ENCODE measurements at regions not wholly inside any gene's neighbourhood (a gene's known extent, or its start where the extent isn't known, plus 50 kb on each side); places are given as distances from the start of the nearest gene placed in this dataset.
"Not testable (repeated sequence)": the region's sequence is repeated elsewhere in the genome, so short reads cannot be mapped to it uniquely, and the experiment has no call there.

DNA sequence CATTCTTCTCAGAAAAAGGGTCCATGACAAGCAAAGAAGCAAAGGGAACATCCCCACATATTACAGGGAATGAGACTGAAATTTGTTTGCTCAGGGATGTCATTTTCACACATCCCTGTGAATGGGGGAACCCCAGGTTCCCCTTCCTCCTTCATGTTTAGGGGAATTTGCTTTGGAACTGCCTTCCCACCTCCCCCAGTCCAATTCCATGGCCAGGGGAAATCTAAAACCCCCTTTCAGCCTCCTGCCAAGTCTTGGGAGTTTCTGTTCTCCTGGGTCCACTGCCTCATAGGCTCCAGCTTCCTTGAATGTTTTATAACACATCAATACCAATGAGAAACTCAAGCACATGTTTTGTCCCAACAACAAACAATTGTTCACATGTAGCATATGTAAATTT is 297.5 kb upstream of the CTNNB1 start:
- no peaks in the 10 kb centered on the region for H3K9me3 ChIP-seq (ENCODE audit: control insufficient read depth, low read length, poor library complexity, severe bottlenecking)
- ATAC-seq = no peak
- DNase-seq = no peak
- Mint-ChIP-seq H3K27ac (no peak overlapping the region), H3K36me3 (ENCODE audit: low read depth) (no peaks in the 10 kb centered on the region), H3K4me3 (no peak overlapping the region), H3K27me3 (no peaks in the 10 kb centered on the region), H3K4me1 (no peaks in the 10 kb centered on the region)

DNA sequence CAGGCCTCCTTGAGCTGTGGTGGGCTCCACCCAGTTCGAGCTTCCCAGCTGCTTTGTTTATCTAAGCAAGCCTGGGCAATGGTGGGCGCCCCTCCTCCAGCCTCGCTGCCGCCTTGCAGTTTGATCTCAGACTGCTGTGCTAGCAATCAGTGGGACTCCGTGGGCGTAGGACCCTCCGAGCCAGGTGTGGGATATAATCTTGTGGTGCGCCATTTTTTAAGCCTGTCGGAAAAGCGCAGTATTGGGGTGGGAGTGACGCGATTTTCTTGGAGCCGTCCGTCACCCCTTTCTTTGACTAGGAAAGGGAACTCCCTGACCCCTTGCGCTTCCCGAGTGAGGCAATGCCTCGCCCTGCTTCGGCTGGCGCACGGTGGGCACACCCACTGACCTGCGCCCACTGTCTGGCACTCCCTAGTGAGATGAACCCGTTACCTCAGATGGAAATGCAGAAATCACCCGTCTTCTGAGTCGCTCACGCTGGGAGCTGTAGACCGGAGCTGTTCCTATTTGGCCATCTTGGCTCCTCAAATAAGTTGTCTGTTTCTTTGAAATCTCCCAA is 291.3 kb upstream of the CTNNB1 start:
- DNase-seq; H3K36me3 Mint-ChIP-seq (ENCODE audit: low read depth); H3K9me3 ChIP-seq (ENCODE audit: control insufficient read depth, low read length, poor library complexity, severe bottlenecking); ATAC-seq; H3K27ac Mint-ChIP-seq; H3K4me3 Mint-ChIP-seq; H3K4me1 Mint-ChIP-seq: not testable (repeated sequence)
- H3K27me3 Mint-ChIP-seq = peaks cover 12% of the 10 kb centered on the region

DNA sequence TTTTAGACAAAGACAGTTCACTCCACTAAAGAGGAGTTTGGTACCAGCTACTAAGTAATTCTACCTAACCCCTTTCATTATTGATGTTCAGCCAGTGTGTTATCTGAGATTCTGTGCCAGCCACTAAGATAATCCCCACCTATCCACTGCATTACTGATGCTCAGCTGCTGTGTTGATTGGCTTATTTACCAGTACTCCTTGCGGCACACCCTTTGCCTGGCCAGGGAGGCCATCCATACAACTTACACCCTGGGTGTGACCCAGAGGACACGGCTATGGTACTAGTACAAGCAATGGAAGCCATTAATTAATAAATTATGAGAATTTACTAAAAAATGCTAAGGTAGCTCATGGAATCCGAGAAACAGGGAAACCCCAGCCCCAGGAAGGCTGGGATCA is 290.7 kb upstream of the CTNNB1 start:
- H3K4me3 Mint-ChIP-seq = no peak overlapping the region
- H3K9me3 ChIP-seq (ENCODE audit: control insufficient read depth, low read length, poor library complexity, severe bottlenecking) = no peaks in the 10 kb centered on the region
- H3K4me1 Mint-ChIP-seq = no peaks in the 10 kb centered on the region
- H3K27me3 Mint-ChIP-seq = peaks cover 18% of the 10 kb centered on the region
- DNase-seq = no peak
- H3K27ac Mint-ChIP-seq = no peak overlapping the region
- peaks cover 2% of the 10 kb centered on the region for H3K36me3 Mint-ChIP-seq (ENCODE audit: low read depth)
- ATAC-seq = no peak

DNA sequence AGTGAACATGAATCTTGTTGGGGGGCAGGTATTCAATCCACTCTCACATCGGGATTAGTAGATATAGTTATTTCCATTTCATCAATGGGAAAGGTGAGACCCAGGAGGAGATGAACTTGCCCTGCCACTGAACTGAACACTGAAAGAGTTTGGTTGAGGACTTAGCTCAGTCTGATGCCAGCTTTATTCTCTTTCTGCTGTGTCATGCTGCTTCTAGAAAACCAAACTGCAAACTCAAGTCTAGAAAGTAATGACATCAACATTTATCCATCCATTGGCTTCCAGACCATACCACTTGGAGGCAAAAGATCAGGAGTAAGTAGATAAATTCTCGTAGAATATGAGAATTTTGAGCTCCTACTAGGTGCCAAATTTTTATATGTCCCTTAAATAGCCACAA is 288.0 kb upstream of the CTNNB1 start:
- ATAC-seq (no peak), DNase-seq (no peak)
- Mint-ChIP-seq H3K27me3 (peaks cover 18% of the 10 kb centered on the region), H3K27ac (no peak overlapping the region), H3K4me3 (no peak overlapping the region), H3K4me1 (no peaks in the 10 kb centered on the region), H3K36me3 (ENCODE audit: low read depth) (peaks cover 2% of the 10 kb centered on the region)
- no peaks in the 10 kb centered on the region for H3K9me3 ChIP-seq (ENCODE audit: control insufficient read depth, low read length, poor library complexity, severe bottlenecking)

- H3K4me3 Mint-ChIP-seq = no peak overlapping the region
- H3K9me3 ChIP-seq (ENCODE audit: control insufficient read depth, low read length, poor library complexity, severe bottlenecking) = no peaks in the 10 kb centered on the region
- H3K27me3 Mint-ChIP-seq = peaks cover 18% of the 10 kb centered on the region
- H3K27ac Mint-ChIP-seq = no peak overlapping the region
- ATAC-seq = no peak
- H3K4me1 Mint-ChIP-seq = no peaks in the 10 kb centered on the region
- H3K36me3 Mint-ChIP-seq (ENCODE audit: low read depth) = peaks cover 2% of the 10 kb centered on the region
- DNase-seq = no peak
Measured at GRCh38 chr3:40911928-40912327, 287.4 kb upstream of the CTNNB1 start.

GRCh38 chr3:40912461-40912860 is 286.8 kb upstream of the CTNNB1 start:
- H3K9me3 ChIP-seq (ENCODE audit: control insufficient read depth, low read length, poor library complexity, severe bottlenecking) = no peaks in the 10 kb centered on the region
- ATAC-seq (no peak), DNase-seq (no peak)
- no peak overlapping the region for H3K4me3 Mint-ChIP-seq
- peaks cover 18% of the 10 kb centered on the region for H3K27me3 Mint-ChIP-seq
- no peak overlapping the region for H3K27ac Mint-ChIP-seq
- H3K36me3 Mint-ChIP-seq (ENCODE audit: low read depth) = peaks cover 2% of the 10 kb centered on the region
- H3K4me1 Mint-ChIP-seq = no peaks in the 10 kb centered on the region

DNA sequence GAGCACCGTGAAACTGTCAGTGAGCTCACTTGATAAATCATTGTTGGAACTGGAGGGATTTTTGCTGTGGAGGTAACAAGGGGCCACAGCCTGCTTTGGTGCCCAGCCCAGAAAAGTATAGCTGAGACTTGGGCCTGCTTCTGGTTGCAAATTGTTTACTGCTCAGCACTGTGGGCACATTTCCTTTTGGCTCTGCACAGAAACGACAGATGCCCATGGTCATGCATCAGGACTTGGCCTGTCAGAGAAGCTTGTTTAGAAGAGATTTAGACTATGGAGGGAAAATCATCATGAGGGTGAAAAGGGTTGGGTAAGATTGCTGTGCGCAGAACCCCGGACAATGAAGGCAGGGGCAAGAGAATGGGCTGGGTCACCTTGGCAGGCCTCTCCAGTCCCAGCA is 286.1 kb upstream of the CTNNB1 start:
- Mint-ChIP-seq H3K4me3 (no peak overlapping the region), H3K27ac (no peak overlapping the region), H3K27me3 (peaks cover 18% of the 10 kb centered on the region), H3K4me1 (no peaks in the 10 kb centered on the region), H3K36me3 (ENCODE audit: low read depth) (peaks cover 2% of the 10 kb centered on the region)
- no peaks in the 10 kb centered on the region for H3K9me3 ChIP-seq (ENCODE audit: control insufficient read depth, low read length, poor library complexity, severe bottlenecking)
- ATAC-seq (no peak), DNase-seq (no peak)

DNA sequence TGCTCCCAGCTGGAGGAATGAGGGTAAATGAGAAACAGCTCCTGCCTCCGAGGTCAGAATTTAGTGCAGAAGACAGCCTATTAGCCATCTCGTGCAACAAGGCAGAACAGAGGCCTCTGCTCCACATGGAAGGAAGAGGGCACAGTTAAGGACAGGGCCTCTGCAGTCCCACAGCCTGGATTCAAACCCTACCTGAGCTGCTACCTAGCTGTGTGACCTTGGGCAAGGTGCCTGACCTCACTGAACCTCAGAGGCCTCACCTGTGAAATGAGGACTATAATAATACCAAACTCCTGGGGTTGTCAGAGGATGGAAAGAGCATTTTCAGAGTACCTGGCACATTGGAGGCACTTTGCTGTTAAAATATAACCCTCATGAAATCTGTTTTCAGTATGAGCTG is 285.7 kb upstream of the CTNNB1 start:
- no peak overlapping the region for H3K4me3 Mint-ChIP-seq
- H3K4me1 Mint-ChIP-seq = no peaks in the 10 kb centered on the region
- DNase-seq = no peak
- ATAC-seq = no peak
- no peaks in the 10 kb centered on the region for H3K9me3 ChIP-seq (ENCODE audit: control insufficient read depth, low read length, poor library complexity, severe bottlenecking)
- peaks cover 2% of the 10 kb centered on the region for H3K36me3 Mint-ChIP-seq (ENCODE audit: low read depth)
- peaks cover 18% of the 10 kb centered on the region for H3K27me3 Mint-ChIP-seq
- no peak overlapping the region for H3K27ac Mint-ChIP-seq

- H3K27ac Mint-ChIP-seq = no peak overlapping the region
- ATAC-seq (no peak), DNase-seq (no peak)
- no peak overlapping the region for H3K4me3 Mint-ChIP-seq
- no peaks in the 10 kb centered on the region for H3K4me1 Mint-ChIP-seq
- peaks cover 18% of the 10 kb centered on the region for H3K27me3 Mint-ChIP-seq
- no peaks in the 10 kb centered on the region for H3K9me3 ChIP-seq (ENCODE audit: control insufficient read depth, low read length, poor library complexity, severe bottlenecking)
- peaks cover 2% of the 10 kb centered on the region for H3K36me3 Mint-ChIP-seq (ENCODE audit: low read depth)
Measured at GRCh38 chr3:40914475-40914874, 284.8 kb upstream of the CTNNB1 start.

- Mint-ChIP-seq H3K36me3 (ENCODE audit: low read depth) (peaks cover 2% of the 10 kb centered on the region), H3K27ac (no peak overlapping the region), H3K4me3 (no peak overlapping the region), H3K27me3 (peaks cover 18% of the 10 kb centered on the region), H3K4me1 (no peaks in the 10 kb centered on the region)
- ATAC-seq = no peak
- H3K9me3 ChIP-seq (ENCODE audit: control insufficient read depth, low read length, poor library complexity, severe bottlenecking) = no peaks in the 10 kb centered on the region
- no peak for DNase-seq
Measured at GRCh38 chr3:40915346-40915865, 283.9 kb upstream of the CTNNB1 start.

DNA sequence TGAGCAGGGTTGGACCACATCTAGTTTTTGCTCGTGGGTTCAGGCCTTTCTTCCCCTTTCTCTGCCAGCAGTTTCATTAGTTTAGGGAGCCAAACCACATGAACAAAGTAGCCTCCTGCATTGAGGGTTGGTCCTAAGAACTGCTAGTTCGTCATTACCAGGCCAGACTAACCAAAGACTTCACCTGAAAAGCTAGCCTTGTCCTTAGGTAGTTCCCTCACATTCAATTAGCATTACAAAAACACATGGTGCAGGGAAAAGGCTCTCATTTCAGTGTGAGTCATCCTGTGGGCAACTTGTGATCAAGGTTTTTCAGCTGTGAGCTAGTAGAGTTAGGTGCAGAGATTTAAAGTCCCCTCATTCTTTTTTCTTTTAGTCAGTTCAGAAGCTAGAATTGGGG is 279.3 kb upstream of the CTNNB1 start:
- Mint-ChIP-seq H3K36me3 (ENCODE audit: low read depth) (peaks cover 2% of the 10 kb centered on the region), H3K27ac (no peak overlapping the region), H3K4me1 (no peaks in the 10 kb centered on the region), H3K27me3 (peaks cover 7% of the 10 kb centered on the region), H3K4me3 (no peak overlapping the region)
- DNase-seq (no peak), ATAC-seq (no peak)
- H3K9me3 ChIP-seq (ENCODE audit: control insufficient read depth, low read length, poor library complexity, severe bottlenecking) = no peaks in the 10 kb centered on the region

GRCh38 chr3:40921251-40921650 is 278.1 kb upstream of the CTNNB1 start:
- DNase-seq = no peak

DNA sequence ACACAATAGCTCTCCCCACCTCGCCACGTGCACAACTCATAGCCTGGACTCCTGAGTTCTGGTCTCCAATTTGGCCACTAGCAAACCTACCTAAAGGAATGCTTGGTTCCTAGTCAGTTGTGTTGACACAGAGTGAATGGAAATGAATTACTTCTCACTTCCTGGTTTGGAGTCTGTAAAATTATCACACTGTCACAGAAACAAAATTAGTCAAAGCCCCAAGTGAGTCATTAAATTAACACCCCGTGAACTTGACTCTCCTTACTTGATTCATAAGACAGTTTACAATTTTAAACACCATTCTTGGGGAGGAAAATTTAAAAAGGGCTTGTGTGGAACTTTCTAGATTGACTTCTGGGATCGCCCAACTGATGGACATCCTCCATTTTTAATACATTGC is 276.2 kb upstream of the CTNNB1 start:
- no peak overlapping the region for H3K27ac Mint-ChIP-seq
- H3K36me3 Mint-ChIP-seq (ENCODE audit: low read depth) = peaks cover 2% of the 10 kb centered on the region
- H3K4me3 Mint-ChIP-seq = no peak overlapping the region
- H3K4me1 Mint-ChIP-seq = no peaks in the 10 kb centered on the region
- peaks cover 17% of the 10 kb centered on the region for H3K27me3 Mint-ChIP-seq
- DNase-seq (no peak), ATAC-seq (no peak)
- H3K9me3 ChIP-seq (ENCODE audit: control insufficient read depth, low read length, poor library complexity, severe bottlenecking) = no peaks in the 10 kb centered on the region

More at GRCh38 chr3:40921251-40921650, 278.1 kb upstream of the CTNNB1 start:
- Mint-ChIP-seq H3K27ac (no peak overlapping the region), H3K4me3 (no peak overlapping the region), H3K36me3 (ENCODE audit: low read depth) (peaks cover 2% of the 10 kb centered on the region), H3K4me1 (no peaks in the 10 kb centered on the region), H3K27me3 (peaks cover 7% of the 10 kb centered on the region)
- no peaks in the 10 kb centered on the region for H3K9me3 ChIP-seq (ENCODE audit: control insufficient read depth, low read length, poor library complexity, severe bottlenecking)
- no peak for ATAC-seq

DNA sequence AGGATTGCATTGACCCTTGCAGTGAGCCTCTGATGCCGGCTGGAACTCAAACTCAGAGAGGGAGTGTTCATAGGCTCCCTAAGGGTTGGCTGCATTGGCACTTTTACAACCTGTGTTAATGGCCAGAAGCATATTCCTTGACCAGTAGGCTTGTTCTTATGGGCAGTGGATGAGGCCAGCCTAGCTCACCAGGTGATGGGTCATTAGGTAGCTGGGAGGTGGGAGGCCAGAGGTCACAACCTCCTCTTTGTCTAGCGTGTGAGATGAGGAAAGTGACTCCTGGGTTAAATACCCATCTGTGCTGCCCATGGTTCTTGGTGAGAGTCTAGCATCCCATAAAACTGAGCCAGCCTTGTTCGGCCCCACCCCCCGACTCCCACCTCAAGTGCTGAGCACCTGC is 275.7 kb upstream of the CTNNB1 start:
- no peak overlapping the region for H3K27ac Mint-ChIP-seq
- no peak overlapping the region for H3K4me3 Mint-ChIP-seq
- H3K36me3 Mint-ChIP-seq (ENCODE audit: low read depth) = peaks cover 2% of the 10 kb centered on the region
- no peaks in the 10 kb centered on the region for H3K4me1 Mint-ChIP-seq
- H3K27me3 Mint-ChIP-seq = peaks cover 17% of the 10 kb centered on the region
- no peak for DNase-seq
- no peak for ATAC-seq
- H3K9me3 ChIP-seq (ENCODE audit: control insufficient read depth, low read length, poor library complexity, severe bottlenecking) = no peaks in the 10 kb centered on the region

Data from T-helper 17 cell (primary cell).